NB4 (cell line): ENCODE measurements at regions not wholly inside any gene's neighbourhood (a gene's known extent, or its start where the extent isn't known, plus 50 kb on each side); places are given as distances from the start of the nearest gene placed in this dataset.

ENCODE experiments used
- CTCF ChIP-seq: IDR thresholded peaks from one replicate; pipeline ENCODE4 v1.5.1; 2012; ENCODE audit warnings: low read depth, low read length
- MAX ChIP-seq: IDR thresholded peaks from 2 replicates; pipeline ENCODE4 v1.6.1; 2011; ENCODE audit warnings: low read depth, low read length
- MYC ChIP-seq: IDR thresholded peaks from 2 replicates; pipeline ENCODE4 v1.6.1; 2011; ENCODE audit warnings: low read depth, low read length
- POLR2A ChIP-seq: IDR thresholded peaks from 2 replicates; pipeline ENCODE4 v1.6.1; 2011; ENCODE audit warnings: mild to moderate bottlenecking; ENCODE audit not compliant: insufficient read length; ENCODE audit errors: extremely low read depth

- TF ChIP-seq CTCF (no peak), POLR2A (no peak), MYC (no peak), MAX (no peak)
Measured at GRCh38 chr11:91717169-91717568, 507.4 kb upstream of the FAT3 start.
